ENCODE measurements at regions not wholly inside any gene's neighbourhood (a gene's known extent, or its start where the extent isn't known, plus 50 kb on each side); places are given as distances from the start of the nearest gene placed in this dataset.

DNA sequence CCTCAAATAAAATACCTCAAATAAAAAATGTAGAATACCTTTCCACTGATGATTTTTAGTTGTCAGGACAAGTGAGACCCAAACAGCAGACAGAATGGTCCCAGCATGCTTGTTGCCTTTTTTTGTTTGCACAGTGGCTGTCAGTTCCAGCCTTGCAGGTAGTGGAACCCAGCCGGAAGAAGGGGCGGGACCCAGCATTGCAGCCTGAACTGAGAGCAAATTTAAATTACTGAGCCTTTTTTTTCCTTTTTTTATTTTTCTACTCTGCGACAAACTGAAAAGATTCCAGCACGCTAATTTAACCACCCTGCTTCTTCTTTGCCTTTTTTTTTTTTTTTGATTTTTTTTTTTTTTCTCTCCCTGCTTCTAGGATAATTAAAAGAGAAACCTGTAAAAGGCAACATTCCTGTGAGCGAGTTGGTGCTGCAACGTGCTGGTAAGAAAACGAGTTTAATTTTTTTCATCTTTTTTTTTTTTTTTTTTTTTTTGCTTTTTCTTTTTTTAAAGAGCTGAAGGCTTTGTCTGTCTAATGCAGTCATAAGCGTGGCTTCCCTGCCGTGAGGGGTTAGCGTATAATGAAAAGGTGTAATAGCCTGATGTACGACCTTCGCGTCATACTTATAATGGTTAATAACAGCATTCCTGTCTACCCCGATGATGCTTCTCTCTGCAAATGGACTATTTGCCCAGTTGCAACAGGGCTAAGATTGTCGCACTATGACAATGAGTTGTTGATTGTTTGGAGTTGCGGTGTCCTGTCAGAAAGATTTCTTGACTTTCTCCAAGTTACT is 555.3 kb upstream of the CELF2 start:
- DNase-seq: no peak

DNA sequence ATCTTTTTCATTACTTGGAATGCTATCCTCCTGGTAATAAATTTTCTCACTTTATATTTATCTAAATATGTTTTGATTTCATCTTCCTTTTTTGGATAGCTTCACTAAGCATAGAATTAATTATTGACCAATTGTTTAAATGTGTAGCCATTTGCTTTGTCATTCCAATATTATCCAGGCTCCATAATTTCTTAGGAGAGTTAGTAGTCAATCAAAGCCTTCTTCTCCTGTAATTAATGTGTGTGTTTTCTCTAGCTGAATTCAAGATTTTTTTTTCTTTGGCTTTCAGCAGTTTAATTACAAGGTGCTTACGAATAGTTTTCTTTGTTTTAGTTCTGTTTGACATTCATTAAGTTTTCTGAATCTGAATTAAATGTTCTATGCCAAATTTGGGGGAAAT is 545.9 kb upstream of the CELF2 start:
- no peak for DNase-seq

DNA sequence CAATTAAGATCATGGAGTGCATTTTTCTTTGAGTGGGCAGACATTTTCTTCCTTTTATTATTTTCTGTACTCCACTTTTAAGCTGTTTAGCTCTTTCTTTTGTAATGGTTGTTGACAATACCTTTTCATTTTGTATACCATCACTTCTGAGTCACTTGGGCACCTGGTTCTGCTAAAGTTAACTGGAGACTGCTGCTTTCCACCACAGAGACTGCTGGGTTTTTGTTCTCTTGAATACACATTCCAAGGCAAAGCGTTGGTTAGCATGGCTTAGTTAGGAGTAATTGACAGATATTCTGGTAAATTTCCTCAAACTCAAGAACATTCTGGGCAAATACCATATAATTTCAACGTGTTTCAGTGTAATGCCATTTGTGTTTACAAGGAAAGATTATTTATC is 541.9 kb upstream of the CELF2 start:
- DNase-seq: no peak

DNA sequence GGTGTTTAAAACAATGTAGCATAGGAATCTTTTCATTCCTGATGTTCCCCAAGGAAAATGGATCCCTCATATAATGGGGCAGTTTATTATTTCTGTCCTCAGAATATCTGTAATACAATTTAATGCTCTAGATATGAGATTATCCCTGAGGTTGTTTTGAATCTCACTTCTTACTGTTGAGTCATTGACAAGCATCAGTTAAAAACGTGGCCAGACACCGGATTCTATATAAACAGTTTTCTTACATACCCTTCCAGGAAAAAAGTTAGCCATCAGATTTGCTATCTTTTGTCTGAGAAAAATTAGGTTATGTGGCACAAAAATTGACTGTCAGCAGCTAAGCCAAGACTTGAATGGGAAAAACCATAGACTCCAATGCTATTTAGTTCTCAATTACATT is 539.8 kb upstream of the CELF2 start:
- DNase-seq: no peak

DNA sequence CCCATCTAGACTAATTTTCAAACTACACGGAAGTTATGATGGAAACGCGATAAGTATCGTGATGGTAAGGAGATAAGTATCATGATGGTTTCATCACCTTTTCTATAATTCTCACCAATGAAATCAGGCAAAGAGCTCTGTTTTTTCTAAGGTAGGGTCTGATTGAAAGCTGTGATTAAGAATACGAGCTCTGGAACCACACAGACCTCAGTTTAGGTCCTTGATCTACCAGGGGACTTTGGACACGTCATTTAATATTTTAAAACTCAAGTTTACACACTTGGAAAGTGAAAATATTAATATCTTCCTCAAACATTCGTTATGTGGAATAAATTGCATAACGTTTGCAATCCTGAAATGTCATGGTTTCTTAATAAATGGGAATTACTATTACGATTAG is 538.2 kb upstream of the CELF2 start:
- DNase-seq: no peak

DNA sequence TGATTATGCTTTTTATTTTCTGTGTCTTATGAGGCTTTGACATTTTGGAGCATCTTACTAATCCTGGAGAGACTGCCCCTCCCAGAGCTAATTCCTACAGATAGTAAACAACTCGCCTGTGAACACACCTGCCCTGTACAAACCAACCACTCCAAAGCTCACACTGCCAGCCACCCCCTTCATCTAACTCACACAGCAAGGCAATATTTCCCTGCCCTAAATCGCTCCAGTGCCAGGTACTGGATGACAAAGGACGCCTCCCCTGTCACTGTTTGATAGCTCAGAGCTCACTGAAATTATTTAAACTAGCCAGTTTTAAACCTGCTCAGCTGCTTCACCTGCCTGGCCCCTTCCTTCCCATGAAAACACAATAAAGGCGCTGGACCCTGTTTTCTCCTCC is 535.1 kb upstream of the CELF2 start:
- no peak for DNase-seq

DNA sequence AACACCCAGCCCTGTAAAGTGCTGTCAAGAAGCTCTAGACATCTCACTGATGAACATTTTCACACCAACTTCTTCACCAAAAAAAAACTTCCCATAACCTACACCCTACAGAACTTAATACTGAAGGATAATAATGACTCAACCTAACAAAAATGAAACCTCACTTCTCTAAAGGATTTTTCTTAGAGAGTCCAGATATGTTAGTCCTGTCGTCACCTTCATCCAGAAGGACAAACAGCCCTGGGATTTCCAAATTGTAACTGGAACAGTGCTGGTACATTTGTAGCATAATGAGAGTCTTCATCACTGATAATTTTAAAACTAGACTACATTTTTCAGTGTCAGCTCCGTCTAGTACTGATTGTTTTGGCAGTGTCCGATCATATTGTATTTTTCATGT is 528.6 kb upstream of the CELF2 start:
- no peak for DNase-seq

DNA sequence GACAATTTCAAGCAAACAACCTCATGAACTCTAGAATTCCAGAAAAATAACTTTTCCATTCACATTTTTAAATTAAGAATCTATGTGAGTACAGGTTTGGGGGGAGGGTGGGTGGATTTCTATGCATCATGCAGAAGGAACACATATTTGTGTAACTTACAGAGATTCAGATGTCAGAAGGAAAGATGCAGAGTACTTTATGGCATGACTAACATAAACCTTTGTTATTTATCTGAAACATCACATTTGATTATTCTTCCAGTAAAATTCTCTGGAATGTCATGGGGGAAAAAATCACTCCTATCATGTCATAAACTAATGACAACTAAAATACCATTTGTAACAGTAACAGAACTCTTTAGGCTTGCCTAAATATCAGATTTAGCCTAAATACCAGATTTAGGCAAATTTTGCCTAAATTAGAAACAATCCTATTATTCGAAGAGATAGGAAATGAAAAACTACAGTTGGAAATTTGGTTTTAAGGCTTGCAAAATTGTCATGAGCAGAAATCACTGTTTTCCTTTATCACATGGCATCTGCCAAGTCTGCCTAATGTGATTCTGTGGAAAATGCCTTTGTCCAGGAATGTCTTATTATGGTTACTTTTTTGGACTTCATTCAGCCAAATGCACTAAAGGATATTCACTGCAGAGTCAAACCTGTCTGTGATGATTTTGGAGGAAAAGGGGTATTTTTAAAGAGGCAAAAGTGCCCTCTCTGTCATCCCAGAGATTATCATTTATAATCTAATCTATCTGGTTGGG is 527.7 kb upstream of the CELF2 start:
- no peak for DNase-seq

DNA sequence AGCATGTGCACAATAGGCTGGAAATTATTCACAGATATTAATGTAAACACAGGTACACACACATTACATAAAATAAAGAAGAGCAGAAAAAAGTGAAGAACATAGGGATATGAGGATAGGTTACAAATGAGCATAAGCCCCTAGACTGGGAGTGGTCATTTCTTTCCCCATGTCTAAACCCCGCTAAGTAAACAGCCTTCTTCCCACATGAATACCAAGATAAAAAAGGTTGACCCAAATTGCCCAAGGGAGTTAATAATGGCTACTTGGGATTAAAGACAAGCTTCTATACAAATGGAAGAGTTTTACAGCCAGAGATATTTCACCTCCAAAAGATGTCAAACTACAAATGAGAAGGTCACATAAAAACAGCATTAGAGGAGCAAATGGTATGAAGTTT is 527.1 kb upstream of the CELF2 start:
- DNase-seq: no peak

DNA sequence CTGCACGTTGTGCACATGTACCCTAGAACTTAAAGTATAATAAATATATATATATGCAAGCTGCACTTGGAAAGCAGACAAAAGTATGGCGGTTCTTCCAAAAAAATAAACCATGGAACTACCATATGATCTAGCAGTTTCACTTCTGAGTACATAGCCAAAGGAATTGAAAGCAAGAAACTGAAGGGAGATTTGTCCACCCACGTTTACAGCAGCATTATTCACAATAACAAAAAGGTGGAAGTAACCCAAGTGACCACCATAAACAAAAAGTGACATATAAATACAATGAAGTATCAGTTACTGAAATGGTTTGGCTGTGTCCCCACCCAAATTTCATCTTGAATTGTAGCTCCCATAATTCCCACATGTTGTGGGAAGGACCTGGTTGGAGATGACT is 525.3 kb upstream of the CELF2 start:
- DNase-seq: no peak

DNA sequence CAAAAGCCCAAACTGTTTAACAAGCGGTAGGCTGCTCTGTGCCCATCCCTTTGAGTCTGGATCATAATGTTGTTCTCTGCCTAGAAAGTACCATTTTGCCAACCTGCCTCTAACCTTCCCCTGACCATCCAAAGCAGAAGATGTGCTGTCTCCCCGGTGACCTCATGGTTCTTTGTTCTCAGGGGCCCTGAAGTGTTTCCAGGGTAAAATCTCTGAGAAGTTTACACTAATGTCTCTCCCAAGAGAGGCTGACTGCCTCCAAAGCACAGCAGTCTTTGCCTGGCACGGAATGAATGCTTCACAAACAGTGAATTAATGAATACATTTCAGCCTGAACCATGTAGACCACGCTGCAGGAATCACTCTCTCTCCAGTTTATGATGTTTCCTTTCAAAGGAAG is 523.8 kb upstream of the CELF2 start:
- DNase-seq: no peak

DNA sequence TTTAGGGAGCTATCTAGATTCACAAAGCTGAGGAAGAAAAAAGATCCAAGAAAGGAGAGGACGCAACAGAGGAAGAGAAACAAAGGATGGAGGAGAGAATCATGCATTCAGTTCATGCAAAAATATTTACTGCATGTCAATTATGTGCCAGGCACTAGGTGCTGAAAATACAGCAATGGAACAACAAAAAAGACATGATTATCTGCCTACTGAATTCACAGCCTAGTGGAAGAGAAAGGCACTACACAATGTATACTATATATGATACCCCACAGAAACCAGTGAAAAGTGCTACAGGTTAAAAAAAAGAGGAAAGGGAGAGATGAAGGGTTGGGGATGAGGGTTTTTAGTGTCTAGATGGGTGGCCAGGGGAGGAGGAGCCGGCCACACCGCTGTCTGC is 520.4 kb upstream of the CELF2 start:
- DNase-seq: no peak

DNA sequence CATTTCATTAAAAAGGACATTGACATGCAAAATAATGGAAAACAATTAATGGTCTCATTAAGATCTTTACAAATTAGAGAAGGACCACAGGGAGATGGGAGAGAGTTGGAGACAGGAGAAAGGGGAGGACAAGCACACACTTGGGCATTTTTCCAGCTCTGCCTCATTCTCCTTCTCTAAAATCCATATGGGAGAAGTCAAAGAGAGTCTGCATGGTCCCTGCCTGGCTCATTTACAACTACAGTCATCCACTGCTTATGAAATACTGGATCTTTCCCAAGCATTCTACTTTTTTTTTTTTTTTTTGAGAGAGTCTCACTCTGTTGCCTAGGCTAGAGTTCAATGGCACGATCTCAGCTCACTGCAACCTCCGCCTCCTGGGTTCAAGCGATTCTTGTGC is 518.9 kb upstream of the CELF2 start:
- DNase-seq: no peak

DNA sequence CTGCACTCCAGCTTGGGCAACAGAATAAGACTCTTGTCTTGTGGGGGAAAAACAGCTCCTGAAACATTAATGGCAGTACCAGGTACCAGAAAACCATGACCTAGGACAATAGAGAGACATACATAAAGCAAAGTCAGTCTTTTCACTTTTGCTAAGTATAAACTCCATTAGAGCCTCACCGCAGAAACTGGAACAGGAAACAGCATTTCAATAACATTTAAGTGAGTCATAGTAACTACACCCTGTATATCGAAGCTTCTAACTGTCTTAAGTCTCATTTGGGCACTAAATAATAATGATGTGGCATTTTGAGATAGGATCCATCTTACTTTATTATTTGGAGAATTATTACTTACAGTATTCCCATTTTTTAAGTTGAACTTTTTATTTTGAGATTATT is 517.8 kb upstream of the CELF2 start:
- DNase-seq: no peak

DNA sequence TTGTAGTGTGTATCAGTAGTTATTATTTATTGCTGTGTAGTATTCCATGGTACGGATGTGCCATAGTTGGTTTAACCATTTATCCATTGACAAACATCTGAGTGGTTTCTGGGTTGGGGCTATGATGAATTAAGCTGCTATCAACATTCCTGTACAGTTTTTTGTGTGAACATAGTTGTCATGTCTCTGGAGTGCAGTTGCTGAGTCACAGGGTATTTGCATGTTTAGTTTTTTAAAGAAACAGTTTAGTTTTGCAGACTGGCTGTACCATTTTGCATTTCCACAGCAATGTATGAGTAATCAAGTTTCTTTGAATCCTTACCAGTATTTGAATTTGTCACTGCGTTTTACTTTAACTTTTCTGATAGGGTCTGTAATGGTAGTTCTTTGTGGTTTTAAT is 516.7 kb upstream of the CELF2 start:
- DNase-seq: no peak

DNA sequence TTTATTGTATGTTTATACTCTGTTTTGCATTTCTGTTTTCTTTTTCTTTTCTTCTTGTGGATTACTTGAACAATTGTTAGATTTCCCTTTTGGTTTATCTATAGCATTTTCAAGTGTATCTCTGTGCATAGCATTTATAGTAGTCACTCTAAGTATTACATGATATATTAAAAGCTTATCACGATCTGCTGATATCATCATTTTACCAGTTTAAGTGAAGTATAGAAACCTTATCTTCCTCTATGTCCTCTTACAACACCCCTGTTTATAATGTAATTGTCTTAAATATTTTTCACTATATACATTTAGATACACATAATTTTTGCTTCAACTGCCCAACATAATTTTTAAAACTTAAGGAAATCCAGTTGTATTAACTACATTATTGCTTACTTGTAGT is 513.9 kb upstream of the CELF2 start:
- no peak for DNase-seq

DNA sequence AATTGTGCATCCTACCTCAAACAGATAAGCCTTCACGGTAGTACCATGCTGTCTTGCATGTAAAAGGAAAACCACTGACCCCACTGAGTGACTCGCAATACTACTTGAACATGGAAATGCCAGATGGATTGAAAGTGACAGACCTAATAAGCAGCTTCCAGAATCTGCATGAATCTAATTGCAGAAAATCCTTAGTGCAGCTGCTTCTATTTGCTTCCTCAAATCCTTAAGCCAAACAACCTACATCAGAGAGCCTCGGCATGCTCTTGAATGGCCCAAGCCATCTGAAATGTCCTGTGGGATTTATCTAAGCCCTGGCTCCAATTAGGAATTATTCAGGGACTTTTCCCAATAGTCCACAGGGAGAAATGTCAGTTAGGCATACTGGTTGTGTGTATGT is 509.5 kb upstream of the CELF2 start:
- no peak for DNase-seq

DNA sequence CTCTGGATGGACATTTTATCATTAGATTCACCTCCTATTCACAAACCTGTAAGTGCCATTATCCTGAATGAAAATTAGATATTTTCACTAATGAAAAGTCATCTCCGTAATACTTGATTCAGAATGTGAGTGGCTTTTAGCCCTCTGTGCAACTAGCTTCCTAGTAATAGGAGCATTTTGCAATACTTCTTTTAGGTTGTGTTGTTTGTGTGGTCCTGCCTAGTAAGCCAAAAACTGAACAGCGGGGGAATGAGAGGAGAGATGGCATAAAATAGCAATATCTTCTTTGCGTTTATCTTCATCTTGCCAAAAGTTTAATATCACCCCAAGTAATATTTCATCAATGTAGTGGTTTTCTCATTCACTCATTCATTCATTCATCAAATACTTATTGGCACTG is 507.5 kb upstream of the CELF2 start:
- DNase-seq: no peak

DNA sequence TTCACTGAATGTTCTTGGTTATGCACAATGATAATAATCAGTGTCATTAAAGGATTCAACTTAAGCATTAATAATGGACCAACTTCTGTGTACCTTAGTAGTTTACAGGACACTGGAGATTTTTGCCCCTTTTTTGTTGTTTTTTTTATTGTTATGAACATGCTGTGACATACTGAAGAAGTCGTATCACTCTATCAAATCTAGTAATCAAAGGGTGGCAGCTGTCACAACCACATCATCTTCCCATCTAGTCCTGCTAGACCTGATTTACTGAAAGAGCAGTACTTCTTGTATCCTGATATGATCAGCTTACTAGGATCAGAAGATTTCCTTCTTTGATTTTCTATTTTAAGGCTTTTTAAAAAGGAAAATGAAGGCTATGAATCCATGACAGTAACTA is 504.6 kb upstream of the CELF2 start:
- DNase-seq: no peak

DNA sequence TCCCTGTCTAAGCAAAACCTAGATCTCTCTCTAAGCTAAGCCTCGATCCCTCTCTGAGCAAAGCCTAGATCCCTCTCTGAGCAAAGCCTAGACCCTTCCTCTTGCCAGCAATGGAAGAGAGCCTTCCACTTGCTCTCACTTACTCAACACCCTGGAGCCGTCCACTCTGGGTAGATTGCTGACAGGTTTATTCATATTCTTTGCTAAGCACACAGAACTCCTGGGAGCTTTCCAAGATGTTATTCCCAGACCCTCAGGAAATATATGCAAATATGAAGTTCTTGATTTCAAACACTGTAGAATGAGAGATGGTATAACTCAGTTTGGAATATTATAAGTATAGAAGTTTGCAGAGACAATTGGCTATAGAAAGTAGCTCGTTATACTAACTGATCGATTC is 503.8 kb upstream of the CELF2 start:
- DNase-seq: no peak

DNA sequence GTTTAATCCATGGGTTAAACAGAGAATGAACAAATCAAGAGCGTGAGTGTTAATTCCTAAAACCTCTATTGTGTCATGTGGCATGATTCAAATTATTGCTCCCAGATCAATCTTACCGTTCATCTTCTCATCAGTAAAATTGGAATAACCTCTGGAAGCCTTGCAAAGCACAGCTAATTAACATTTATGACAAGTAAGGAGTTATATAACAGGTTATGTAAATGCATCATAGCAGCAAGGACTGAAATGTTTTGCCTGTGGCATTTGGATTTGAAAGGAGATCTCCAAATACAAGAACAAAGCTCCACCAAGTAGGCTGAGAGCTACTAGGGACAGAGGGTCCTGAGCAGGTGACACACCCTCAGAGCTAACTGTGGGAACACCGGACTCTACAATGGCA is 502.9 kb upstream of the CELF2 start:
- no peak for DNase-seq

DNA sequence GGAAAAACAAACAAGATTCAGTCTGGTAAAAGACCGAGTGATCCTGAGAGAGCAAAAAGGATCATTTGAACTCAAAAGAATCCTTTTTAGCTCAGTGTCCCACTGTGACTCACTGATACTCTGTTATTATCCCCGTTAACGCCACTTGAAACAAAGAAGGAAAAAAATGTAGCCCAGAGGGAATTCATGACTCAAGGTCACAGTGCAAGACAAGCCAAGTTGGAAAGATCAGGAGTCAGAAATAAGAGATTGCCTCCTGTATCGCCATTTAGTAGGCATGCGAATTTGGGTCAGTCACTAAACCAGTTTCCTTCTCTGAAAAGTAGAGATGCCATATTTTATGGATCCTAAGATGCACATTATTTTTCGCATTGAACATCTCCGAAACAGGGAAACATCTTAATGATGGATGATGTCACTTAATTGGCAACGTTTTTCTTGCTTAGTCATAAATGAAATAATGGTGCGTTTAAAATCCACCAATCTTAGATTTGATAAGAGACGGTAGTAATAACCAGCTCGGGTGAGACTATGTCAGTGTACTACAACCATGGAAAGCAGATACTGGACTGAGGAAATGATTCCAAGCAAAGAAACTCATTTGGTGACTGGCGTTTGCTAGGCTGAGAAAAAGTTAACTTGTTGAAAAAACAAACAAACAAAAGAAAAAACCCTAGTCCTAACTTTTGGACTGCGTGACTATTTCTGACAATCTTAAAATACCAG is 502.0 kb upstream of the CELF2 start:
- DNase-seq: no peak

Data from muscle of arm (tissue), 1 donor.